Stimulated activated CD4-positive, alpha-beta T cell treated with anti-CD3 and anti-CD28 coated beads, Interleukin-2, amount 100 ng/mL, for 48 hours (primary cell): ENCODE measurements at regions not wholly inside any gene's neighbourhood (a gene's known extent, or its start where the extent isn't known, plus 50 kb on each side); places are given as distances from the start of the nearest gene placed in this dataset.

ENCODE experiments used
- DNase-seq, 2 donors: peaks; one replicate each; pipeline ENCODE4 v3.0.0-alpha.2; 2020

- no peak for DNase-seq
Observed at GRCh38 chr6:140062043-140063020, 687.9 kb upstream of the CITED2 start.

DNA sequence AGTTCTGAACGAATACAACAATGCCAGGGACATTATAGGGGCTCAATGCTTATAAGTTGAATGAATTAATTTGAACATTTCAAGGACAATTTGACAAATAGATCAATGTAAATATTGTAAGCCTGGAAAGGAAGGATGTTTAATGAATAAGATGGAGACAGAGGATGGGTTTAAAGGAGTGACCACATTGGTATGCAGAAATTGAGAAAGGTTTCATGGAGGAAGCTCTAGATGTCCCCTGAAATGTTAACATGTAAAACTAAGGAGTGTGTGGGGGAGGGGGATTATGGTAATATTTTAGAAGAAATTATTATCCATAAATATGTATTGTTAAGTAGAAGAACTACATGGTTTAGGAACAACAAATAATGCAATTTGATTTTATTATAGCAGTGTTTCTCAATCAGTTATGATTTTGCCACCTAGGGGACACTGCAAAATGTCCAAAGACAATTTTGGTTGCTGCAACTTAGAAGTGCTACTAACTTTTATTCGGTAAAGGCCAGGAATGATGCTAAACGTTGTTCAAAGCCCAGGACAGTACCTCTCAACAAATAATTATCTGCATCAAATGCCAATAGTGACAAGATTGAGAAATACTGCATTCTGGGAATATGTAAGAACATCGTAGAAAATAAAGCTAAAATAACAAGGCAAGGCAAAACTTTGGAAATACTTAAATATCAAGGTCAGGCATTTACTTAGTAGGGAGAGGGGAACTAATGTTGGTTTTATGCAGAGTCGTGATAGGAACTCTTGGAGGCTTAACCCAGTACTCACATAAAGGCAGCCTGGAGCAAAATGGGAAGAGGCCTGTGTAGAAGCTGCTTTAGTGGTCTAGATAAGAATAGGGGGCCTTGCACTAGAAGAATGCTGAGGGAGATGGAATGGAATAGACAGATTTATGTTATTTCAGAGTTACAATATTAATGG lies 686.9 kb upstream of the CITED2 start:
- DNase-seq, result no peak

GRCh38 chr6:140059947-140060346 lies 685.5 kb upstream of the CITED2 start:
- DNase-seq, result no peak

GRCh38 chr6:140058863-140059262 lies 684.4 kb upstream of the CITED2 start:
- no peak for DNase-seq

DNA sequence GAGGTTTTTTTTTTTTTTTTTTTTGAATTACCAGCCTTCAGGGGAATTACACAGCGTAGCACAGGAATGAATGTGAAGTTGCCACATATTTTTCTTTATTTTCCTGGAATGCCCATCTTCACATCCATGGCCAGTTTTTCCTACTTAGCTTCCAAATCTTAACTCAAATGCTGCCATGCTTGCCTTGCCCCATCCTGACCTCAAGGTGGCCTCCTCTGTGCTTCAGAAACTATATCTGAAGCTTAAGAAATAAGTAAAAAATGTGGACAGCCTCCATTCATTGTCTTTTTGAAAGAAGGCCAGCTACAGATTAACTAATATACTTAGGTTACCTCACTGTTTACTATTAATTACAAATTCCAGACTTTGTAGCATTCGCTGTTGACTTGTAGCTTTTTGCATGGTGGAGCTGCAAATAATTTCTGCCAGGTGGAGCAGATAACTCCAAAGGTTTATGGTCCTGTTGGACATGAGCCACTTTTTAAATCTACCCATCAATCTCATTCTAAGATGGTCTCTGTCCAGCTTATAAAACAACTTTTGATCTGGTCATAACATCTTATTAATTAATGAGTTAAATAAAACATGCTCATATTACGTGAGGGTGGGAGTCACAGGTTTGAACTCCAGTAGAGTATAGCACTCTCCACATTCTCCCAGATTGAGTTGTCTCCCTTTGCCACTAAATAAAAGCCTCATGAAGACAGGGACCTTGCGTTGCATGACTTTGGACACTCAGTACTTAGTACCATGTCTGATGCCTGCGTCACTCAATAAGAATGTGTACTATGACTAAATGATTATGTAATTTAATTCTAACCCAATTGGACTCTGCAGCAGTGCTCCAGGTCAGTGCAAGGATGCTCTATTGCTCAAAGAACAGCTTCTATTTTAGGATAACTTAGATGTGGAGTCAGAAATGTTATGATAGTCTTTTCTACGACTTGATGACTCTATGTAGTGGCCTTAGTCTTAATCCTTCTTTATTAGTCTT lies 678.6 kb upstream of the CITED2 start:
- no peak for DNase-seq

- DNase-seq, result no peak
Observed at GRCh38 chr6:140051521-140052512, 677.4 kb upstream of the CITED2 start.

GRCh38 chr6:140050101-140050995 lies 675.9 kb upstream of the CITED2 start:
- no peak for DNase-seq

DNA sequence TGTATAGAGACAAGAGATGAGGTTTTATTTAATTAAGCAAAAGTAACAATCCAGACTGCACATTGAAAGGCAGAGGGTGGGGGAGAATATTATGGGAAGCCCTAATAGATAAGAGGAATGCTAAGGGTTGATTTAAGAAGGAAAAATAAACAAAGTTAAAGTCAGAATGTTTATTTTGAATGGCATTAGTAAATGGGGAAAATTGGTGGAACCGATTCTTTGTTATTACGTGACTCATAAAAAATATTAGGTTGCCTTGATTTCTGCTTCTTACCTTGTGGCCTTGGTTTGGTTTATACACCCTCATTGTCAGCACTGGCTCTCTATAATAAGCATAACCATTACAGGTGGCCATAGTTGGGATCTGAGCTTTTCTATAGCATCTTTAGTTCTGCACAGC lies 674.8 kb upstream of the CITED2 start:
- DNase-seq, result no peak

DNA sequence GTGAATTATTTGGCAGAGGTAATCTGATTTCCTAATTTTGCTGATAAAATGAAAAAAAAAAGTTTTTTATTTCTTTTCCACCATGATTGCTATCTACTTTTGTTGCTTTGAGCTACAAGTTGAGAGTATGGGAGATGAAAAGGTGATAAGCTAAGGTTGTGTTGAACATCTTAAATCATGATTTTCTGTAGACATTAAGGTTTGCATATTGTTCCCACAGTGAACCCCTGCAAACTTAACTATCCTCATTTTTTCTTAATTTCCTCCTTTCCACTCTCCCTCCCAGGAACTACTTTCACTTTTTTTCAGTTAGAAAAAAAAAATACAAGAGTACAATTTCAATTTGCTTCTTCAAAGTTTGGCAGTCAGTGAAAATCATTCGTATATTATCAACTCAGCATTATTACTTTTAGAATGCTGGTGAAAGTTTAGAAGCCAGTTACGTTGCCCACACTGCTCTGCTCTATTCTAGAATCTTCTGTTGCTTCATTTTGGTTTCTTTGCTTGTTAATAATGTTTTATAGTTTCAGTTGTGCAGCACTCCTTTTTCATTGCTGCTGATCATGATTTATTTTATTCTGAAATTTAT lies 673.8 kb upstream of the CITED2 start:
- DNase-seq, result no peak

GRCh38 chr6:140047321-140047720 lies 672.9 kb upstream of the CITED2 start:
- DNase-seq, result no peak

DNA sequence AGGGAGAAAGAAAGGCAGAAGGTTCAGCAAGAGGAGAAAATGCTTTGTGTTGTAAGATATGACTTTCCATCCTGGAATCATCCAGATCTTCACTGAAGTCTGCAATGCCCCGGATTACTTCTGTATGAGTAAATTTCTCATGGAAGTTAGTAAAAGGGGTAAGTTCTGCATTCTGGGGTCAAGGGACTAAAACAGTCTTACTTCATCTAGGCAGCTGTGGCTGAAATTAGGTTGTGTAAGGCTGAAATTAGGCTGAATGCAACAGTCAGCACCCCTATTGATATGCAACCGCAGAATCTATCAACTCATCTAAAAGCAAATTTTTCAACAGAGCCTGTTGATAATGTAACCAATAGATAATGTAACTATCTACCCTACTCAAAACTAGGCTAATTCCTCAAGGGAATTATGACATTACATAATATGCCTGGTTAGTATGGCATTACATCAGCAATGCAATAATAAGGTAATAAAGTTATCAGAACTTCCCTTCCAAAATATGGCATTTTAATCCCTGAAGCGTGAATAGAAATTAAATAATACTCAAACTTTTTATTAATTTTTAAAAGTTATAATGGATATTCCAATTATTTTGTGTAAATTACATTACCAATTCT lies 671.7 kb upstream of the CITED2 start:
- DNase-seq, result no peak

DNA sequence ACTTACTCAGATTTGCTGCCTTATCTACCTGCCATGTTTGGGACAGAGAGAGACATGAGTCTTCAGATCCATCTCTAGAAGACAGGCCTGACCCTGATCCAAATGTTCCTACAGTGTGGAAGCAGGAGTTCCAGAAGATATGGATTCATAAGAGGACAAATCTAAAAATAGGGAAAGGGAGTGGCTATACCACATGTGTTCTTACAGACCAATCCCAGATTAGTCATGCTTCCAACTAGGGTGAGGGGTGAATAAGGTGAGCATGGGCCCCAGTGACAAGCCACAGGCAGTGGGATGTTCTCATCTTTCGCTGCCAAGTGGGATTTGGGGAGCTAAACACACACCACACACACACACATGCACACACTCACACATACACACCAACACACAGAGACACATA lies 670.7 kb upstream of the CITED2 start:
- no peak for DNase-seq

DNA sequence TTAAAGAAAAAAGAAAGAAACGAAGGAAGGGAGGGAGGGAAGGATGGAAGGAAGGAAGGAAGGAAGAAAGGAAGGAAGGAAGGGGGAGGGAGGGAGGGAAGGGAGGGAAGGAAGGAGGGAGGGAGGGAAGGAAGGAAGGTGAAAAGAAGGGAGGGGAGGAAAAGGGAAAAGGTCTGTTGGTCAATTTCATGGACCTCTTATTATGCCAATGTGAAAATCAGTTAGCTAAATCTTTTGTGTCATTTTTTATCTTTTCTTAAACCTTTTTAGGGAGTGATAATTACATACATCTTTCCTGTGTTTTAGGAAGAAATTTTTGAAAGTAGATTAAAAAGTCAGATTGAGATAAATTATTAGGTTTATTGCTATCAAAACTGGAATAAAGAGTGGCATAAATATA lies 670.2 kb upstream of the CITED2 start:
- no peak for DNase-seq

DNA sequence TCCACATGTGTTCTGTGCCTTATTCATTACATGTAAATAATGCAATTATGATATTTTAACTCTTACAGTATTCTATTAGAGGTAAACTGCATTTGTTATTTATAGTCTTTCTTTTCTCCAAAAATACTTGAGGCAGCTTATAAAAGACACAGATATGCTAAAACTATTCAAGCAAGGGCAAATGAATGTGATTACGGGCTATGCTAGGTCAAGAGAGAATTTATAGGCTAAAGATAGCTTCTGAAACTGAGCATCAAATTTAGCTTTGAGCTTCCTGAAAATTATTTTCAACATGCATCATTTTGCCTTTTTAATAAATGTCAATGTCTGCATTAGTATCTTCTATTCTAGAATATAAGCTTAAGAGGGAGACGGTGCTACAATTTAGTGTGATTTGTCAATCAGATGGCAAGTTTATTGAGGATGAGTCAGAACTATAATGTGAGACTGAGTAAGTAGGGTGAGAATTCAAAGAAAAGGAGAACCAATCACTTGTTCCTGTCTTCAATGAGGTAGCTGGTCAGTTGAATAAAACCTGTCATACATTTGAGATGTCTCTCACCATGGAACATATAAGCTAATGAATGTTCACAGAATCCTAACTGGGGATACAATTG lies 669.4 kb upstream of the CITED2 start:
- DNase-seq, result no peak

GRCh38 chr6:140043357-140043756 lies 668.9 kb upstream of the CITED2 start:
- DNase-seq, result no peak

- DNase-seq, result no peak
Observed at GRCh38 chr6:140041571-140042332, 667.3 kb upstream of the CITED2 start.

DNA sequence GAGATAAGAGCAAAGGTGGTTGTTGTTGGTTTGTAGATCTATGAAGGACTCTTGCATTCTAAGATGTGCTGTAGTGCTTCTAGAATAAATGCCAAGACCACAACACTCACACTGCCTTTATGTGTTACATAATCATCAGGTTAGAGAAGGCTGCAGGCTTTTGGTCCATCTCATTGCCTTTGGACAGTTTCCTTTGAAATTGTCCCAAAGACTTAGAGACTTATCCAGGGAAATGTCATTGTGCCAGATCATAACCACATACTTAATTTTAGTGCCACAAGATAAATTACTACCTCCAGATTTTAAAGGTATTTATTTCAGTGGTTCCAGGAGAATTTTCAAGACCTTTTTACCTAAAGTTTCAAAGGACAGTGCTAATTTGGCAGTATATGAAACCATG lies 666.6 kb upstream of the CITED2 start:
- DNase-seq, result no peak

GRCh38 chr6:140040396-140040795 lies 665.9 kb upstream of the CITED2 start:
- no peak for DNase-seq
